ENCODE measurements at regions not wholly inside any gene's neighbourhood (a gene's known extent, or its start where the extent isn't known, plus 50 kb on each side); places are given as distances from the start of the nearest gene placed in this dataset.

DNA sequence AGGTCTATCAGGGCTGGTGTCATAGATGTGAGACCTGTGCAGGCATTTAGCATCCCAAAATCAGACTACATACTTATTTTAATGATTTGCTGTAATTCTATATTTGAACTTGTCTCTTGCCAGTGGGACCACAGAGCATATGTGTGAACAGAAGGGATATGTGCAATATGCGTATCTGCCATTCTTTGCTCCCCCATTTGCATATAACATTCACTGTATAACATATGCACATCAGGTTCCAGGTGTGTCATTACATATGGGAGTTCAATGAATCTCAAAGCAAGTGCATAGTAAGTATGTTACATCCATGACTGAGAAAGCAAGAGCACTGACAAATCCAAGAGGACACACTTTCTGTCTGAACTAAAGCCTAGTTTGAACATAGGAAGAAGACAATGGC is 1115.1 kb upstream of the CNTN5 start:
- ChIA-PET CTCF (no interaction called here), POLR2A (no interaction called here)
- TF ChIP-seq EZH2 (IDR thresholded peaks at IDR 0.05; ENCODE audit: borderline replicate concordance, low read depth, low read length, severe bottlenecking) (no peak), POLR2A (IDR thresholded peaks at IDR 0.05; ENCODE audit: low read depth, low read length) (no peak), POLR2AphosphoS5 (IDR thresholded peaks at IDR 0.05; ENCODE audit: insufficient read depth, low read depth, low read length) (no peak)

DNA sequence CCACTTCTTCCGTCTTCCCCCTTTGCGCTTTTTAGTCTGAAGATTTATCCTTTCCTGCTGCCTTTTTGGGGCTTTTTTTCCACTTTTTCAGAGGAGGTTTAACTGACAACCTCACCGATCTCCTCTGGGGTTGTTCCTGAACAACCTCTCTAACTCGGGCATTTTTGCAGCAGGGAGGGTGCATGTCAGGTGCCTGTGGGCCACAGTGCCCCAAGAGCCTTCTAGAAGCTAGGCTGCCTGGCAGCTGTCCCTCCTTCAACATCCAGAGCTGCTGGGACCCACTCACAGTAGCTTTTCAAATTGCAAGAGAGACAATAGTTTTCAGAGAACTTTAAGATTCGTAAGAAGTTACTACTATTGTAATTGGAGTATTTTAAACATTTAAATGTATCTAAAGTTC is 1112.4 kb upstream of the CNTN5 start:
- POLR2A ChIA-PET: no interaction called here
- Histone ChIP-seq H4K20me1 (replicated peaks; ENCODE audit: control insufficient read depth, extremely low read depth, insufficient read depth, low read length) (no peaks in the 10 kb centered on the region), H3K27ac (ENCODE audit: insufficient read depth, low read depth, low read length) (no peak overlapping the region), H3K4me2 (ENCODE audit: insufficient read depth, low read length) (no peak overlapping the region), H3K9ac (replicated peaks; ENCODE audit: extremely low read depth, insufficient read depth, low read length) (no peak overlapping the region), H3K9me1 (replicated peaks; ENCODE audit: control insufficient read depth, extremely low read depth, insufficient read depth, low read length) (no peaks in the 10 kb centered on the region), H3K36me3 (ENCODE audit: control insufficient read depth in 2 of 2, extremely low read depth in 1 of 2, insufficient read depth in 2 of 2, low read length in 2 of 2) (no peaks in the 10 kb centered on the region), H3K9me3 (replicated peaks; ENCODE audit: control insufficient read depth, insufficient read depth, low read length) (no peaks in the 10 kb centered on the region), H3K79me2 (ENCODE audit: control insufficient read depth, insufficient read depth, low read length) (no peaks in the 10 kb centered on the region), H3K27me3 (ENCODE audit: control insufficient read depth in 2 of 2, insufficient read depth in 2 of 2, low read length in 2 of 2) (no peaks in the 10 kb centered on the region), H3K4me3 (replicated peaks in 1 of 3; ENCODE audit: insufficient read depth in 1 of 3, low read depth in 1 of 3, low read length in 3 of 3) (no peak overlapping the region), H3K4me1 (ENCODE audit: control insufficient read depth, extremely low read depth, insufficient read depth, low read length) (no peaks in the 10 kb centered on the region), H2AFZ (ENCODE audit: low read depth, low read length) (no peak overlapping the region)
- dilution Hi-C loops (cut with MboI; ENCODE audit: extremely low pct_ligation_motif_present, low sequenced_read_pairs) (no loop called here), intact Hi-C loops (cut with micrococcal nuclease) (no loop called here)
- DNase-seq (ENCODE audit: low read depth, low spot score) (no peak), FAIRE-seq (no peak)
- CTCF ChIA-PET: no interaction called here
- BruUV-seq (replicated peaks): no TSS peak
- TF ChIP-seq JUN (IDR thresholded peaks at IDR 0.05; ENCODE audit: borderline replicate concordance, insufficient read depth, insufficient read length, low read depth) (no peak), EZH2 (IDR thresholded peaks at IDR 0.05; ENCODE audit: borderline replicate concordance, low read depth, low read length, severe bottlenecking) (no peak), POLR2AphosphoS5 (IDR thresholded peaks at IDR 0.05; ENCODE audit: insufficient read depth, low read depth, low read length) (no peak), MYC (IDR thresholded peaks at IDR 0.05; ENCODE audit: low read depth, low read length) (no peak)

More for the DNA sequence above, 1115.1 kb upstream of the CNTN5 start:
- dilution Hi-C loops (cut with MboI; ENCODE audit: extremely low pct_ligation_motif_present, low sequenced_read_pairs) (no loop called here), intact Hi-C loops (cut with micrococcal nuclease) (no loop called here)
- no peak for FAIRE-seq
- H3K4me2 ChIP-seq (ENCODE audit: insufficient read depth, low read length): no peak overlapping the region
- BruUV-seq (replicated peaks): no TSS peak
- H3K9ac ChIP-seq (replicated peaks; ENCODE audit: extremely low read depth, insufficient read depth, low read length): no peak overlapping the region
- no peaks in the 10 kb centered on the region for H3K4me1 ChIP-seq (ENCODE audit: control insufficient read depth, extremely low read depth, insufficient read depth, low read length)
- H4K20me1 ChIP-seq (replicated peaks; ENCODE audit: control insufficient read depth, extremely low read depth, insufficient read depth, low read length): no peaks in the 10 kb centered on the region
- H3K4me3 ChIP-seq (replicated peaks in 1 of 3; ENCODE audit: insufficient read depth in 1 of 3, low read depth in 1 of 3, low read length in 3 of 3): no peak overlapping the region
- DNase-seq (ENCODE audit: low read depth, low spot score): no peak
- no peak overlapping the region for H3K27ac ChIP-seq (ENCODE audit: insufficient read depth, low read depth, low read length)
- no peaks in the 10 kb centered on the region for H3K79me2 ChIP-seq (ENCODE audit: control insufficient read depth, insufficient read depth, low read length)
- H3K9me1 ChIP-seq (replicated peaks; ENCODE audit: control insufficient read depth, extremely low read depth, insufficient read depth, low read length): no peaks in the 10 kb centered on the region
- H3K27me3 ChIP-seq (ENCODE audit: control insufficient read depth in 2 of 2, insufficient read depth in 2 of 2, low read length in 2 of 2): no peaks in the 10 kb centered on the region
- no peaks in the 10 kb centered on the region for H3K9me3 ChIP-seq (replicated peaks; ENCODE audit: control insufficient read depth, insufficient read depth, low read length)
- H3K36me3 ChIP-seq (ENCODE audit: control insufficient read depth in 2 of 2, extremely low read depth in 1 of 2, insufficient read depth in 2 of 2, low read length in 2 of 2): no peaks in the 10 kb centered on the region
- H2AFZ ChIP-seq (ENCODE audit: low read depth, low read length): no peak overlapping the region

All from endothelial cell of umbilical vein (primary cell).